IMR-90 (cell line): ENCODE measurements at regions not wholly inside any gene's neighbourhood (a gene's known extent, or its start where the extent isn't known, plus 50 kb on each side); places are given as distances from the start of the nearest gene placed in this dataset.

Source experiments
- ATAC-seq: fragments of 200-7000 bp; cut with Tn5 transposase; 2 replicates; pipeline ENCODE4 v1.9.1; 2020; ENCODE audit warnings: low read depth, mild to moderate bottlenecking, moderate library complexity
- BruUV-seq: library from RNA; stranded (reverse); fragments of 400-500 nt; replicated peaks from 2 replicates; lab custom pipeline; 2021; lab: Mats Ljungman, UMichigan
- CTCF ChIA-PET: fragments of 300-600 bp; formaldehyde crosslinking; extraction: SDS; loops from one replicate; lab custom pipeline; 2021; ENCODE audit warnings: antibody characterized with exemption; lab: Yijun Ruan, JAX
- POLR2A ChIA-PET: fragments of 300-600 bp; sonication (Branson Sonifier 250); formaldehyde crosslinking; loops from one replicate; lab custom pipeline; 2022; ENCODE audit warnings: antibody characterized with exemption; ENCODE audit not compliant: unreplicated experiment; lab: Charles Lee
- DNase-seq: peaks from one replicate; pipeline ENCODE4 v3.0.0; 2013
- H2AFZ ChIP-seq: replicated peaks from 2 replicates; pipeline ENCODE3; 2013; ENCODE audit warnings: low read length, mild to moderate bottlenecking; ENCODE audit not compliant: poor library complexity
- H2AK5ac ChIP-seq: 2 replicates; pipeline ENCODE4 v1.6.1; 2013; ENCODE audit warnings: low read depth, low read length, inconsistent platforms
- H2AK9ac ChIP-seq: replicated peaks from 2 replicates; pipeline ENCODE3; 2013; ENCODE audit warnings: mild to moderate bottlenecking, low read depth, low read length, moderate library complexity; ENCODE audit not compliant: poor library complexity
- H2BK120ac ChIP-seq: 2 replicates; pipeline ENCODE4 v1.6.1; 2013; ENCODE audit warnings: low read depth, low read length, inconsistent platforms
- H2BK15ac ChIP-seq: 3 replicates; pipeline ENCODE4 v1.6.1; 2013; ENCODE audit warnings: low read depth, low read length, inconsistent platforms
- H2BK20ac ChIP-seq: 2 replicates; pipeline ENCODE4 v1.6.1; 2013; ENCODE audit warnings: low read depth, mild to moderate bottlenecking, inconsistent platforms, low read length, moderate library complexity
- H2BK5ac ChIP-seq: 2 replicates; pipeline ENCODE4 v1.6.1; 2013; ENCODE audit warnings: mild to moderate bottlenecking, low read depth, low read length, inconsistent platforms; ENCODE audit not compliant: poor library complexity, severe bottlenecking
- H3K14ac ChIP-seq: replicated peaks from 2 replicates; pipeline ENCODE4 v1.6.1; 2013; ENCODE audit warnings: low read depth, low read length, inconsistent platforms
- H3K18ac ChIP-seq: 2 replicates; pipeline ENCODE4 v1.6.1; 2013; ENCODE audit warnings: low read depth, low read length, control low read depth
- H3K23ac ChIP-seq: 2 replicates; pipeline ENCODE4 v1.6.1; 2013; ENCODE audit warnings: low read depth, low read length, inconsistent platforms
- H3K27ac ChIP-seq: 2 replicates; pipeline ENCODE4 v1.5.1; 2013; ENCODE audit warnings: mild to moderate bottlenecking, control low read depth, low read length; ENCODE audit not compliant: insufficient read depth
- H3K27me3 ChIP-seq: 2 replicates; pipeline ENCODE4 v1.6.1; 2013; ENCODE audit warnings: low read length; ENCODE audit not compliant: control insufficient read depth, insufficient read depth
- H3K36me3 ChIP-seq: 2 replicates; pipeline ENCODE4 v1.6.1; 2013; ENCODE audit warnings: low read length, mixed read lengths; ENCODE audit not compliant: control insufficient read depth, insufficient read depth
- H3K4ac ChIP-seq: 2 replicates; pipeline ENCODE4 v1.6.1; 2013; ENCODE audit warnings: low read depth, low read length, inconsistent platforms
- H3K4me1 ChIP-seq: 2 replicates; pipeline ENCODE4 v1.6.1; 2013; ENCODE audit warnings: low read length, mixed read lengths; ENCODE audit not compliant: control insufficient read depth, insufficient read depth
- H3K4me2 ChIP-seq: 2 replicates; pipeline ENCODE4 v1.6.1; 2013; ENCODE audit warnings: low read depth, mild to moderate bottlenecking, control low read depth, low read length, moderate library complexity
- H3K4me3 ChIP-seq: 2 replicates; pipeline ENCODE4 v1.5.1; 2013; ENCODE audit warnings: low read depth, mild to moderate bottlenecking, control low read depth, low read length, moderate library complexity; ENCODE audit not compliant: insufficient read depth
- H3K56ac ChIP-seq: 2 replicates; pipeline ENCODE4 v1.6.1; 2013; ENCODE audit warnings: low read length, inconsistent platforms; ENCODE audit not compliant: insufficient read depth; ENCODE audit errors: extremely low read depth
- H3K79me1 ChIP-seq, 2 experiments: 2 replicates each; pipeline ENCODE4 v1.6.1; 2013; ENCODE audit warnings: low read length in 2 of 2, inconsistent platforms in 1 of 2, low read depth in 1 of 2
- H3K9ac ChIP-seq: 2 replicates; pipeline ENCODE4 v1.6.1; 2013; ENCODE audit warnings: low read depth, low read length, control low read depth
- H3K9me1 ChIP-seq: 2 replicates; pipeline ENCODE4 v1.6.1; 2013; ENCODE audit warnings: low read length, inconsistent platforms; ENCODE audit not compliant: insufficient read depth
- H3K9me3 ChIP-seq: 2 replicates; pipeline ENCODE4 v1.6.1; 2013; ENCODE audit warnings: low read length; ENCODE audit not compliant: control insufficient read depth, insufficient read depth
- H4K20me1 ChIP-seq: 2 replicates; pipeline ENCODE4 v1.6.1; 2013; ENCODE audit warnings: low read length, inconsistent platforms; ENCODE audit not compliant: insufficient read depth
- H4K5ac ChIP-seq: 2 replicates; pipeline ENCODE4 v1.6.1; 2013; ENCODE audit warnings: mild to moderate bottlenecking, low read depth, low read length, control low read depth
- H4K8ac ChIP-seq, 2 experiments: 2 replicates each; pipeline ENCODE4 v1.6.1; 2013; ENCODE audit warnings: low read depth in 2 of 2, low read length in 2 of 2, control low read depth in 1 of 2, inconsistent platforms in 1 of 2
- H4K91ac ChIP-seq: 2 replicates; pipeline ENCODE4 v1.6.1; 2013; ENCODE audit warnings: low read depth, low read length, inconsistent platforms; ENCODE audit not compliant: insufficient read depth
- BHLHE40 ChIP-seq: fragments of 150-350 bp; IDR thresholded peaks from 2 replicates; pipeline ENCODE4 v1.6.1; 2016; ENCODE audit warnings: mild to moderate bottlenecking, low read depth, low read length
- CEBPB ChIP-seq: IDR thresholded peaks from 2 replicates; pipeline ENCODE4 v1.6.1; 2012; ENCODE audit warnings: low read depth, low read length, improper control_type of control experiment
- CHD1 ChIP-seq: IDR thresholded peaks from 2 replicates; pipeline ENCODE4 v1.6.1; 2012; ENCODE audit warnings: low read depth, low read length, improper control_type of control experiment
- CTCF ChIP-seq: conservative IDR thresholded peaks from 2 replicates; pipeline ENCODE4 v1.5.1; 2012; ENCODE audit warnings: mild to moderate bottlenecking, low read depth, low read length, improper control_type of control experiment
- ELK1 ChIP-seq: fragments of 150-350 bp; IDR thresholded peaks from 2 replicates; pipeline ENCODE4 v1.6.1; 2016; ENCODE audit warnings: low read depth, mild to moderate bottlenecking, low read length, moderate library complexity, borderline replicate concordance
- FOS ChIP-seq: fragments of 150-350 bp; IDR thresholded peaks from 2 replicates; pipeline ENCODE4 v1.6.1; 2016; ENCODE audit warnings: low read depth, low read length
- MAFK ChIP-seq: IDR thresholded peaks from 2 replicates; pipeline ENCODE4 v1.6.1; 2012; ENCODE audit warnings: low read depth, low read length, improper control_type of control experiment
- MAZ ChIP-seq: IDR thresholded peaks from 2 replicates; pipeline ENCODE4 v1.6.1; 2012; ENCODE audit warnings: low read depth, mild to moderate bottlenecking, low read length, improper control_type of control experiment, moderate library complexity, borderline replicate concordance
- MXI1 ChIP-seq: IDR thresholded peaks from 2 replicates; pipeline ENCODE4 v1.6.1; 2012; ENCODE audit warnings: low read depth, mild to moderate bottlenecking, low read length, moderate library complexity, borderline replicate concordance
- NFE2L2 ChIP-seq: fragments of 150-350 bp; IDR thresholded peaks from 2 replicates; pipeline ENCODE4 v1.6.1; 2016; ENCODE audit warnings: low read depth, mild to moderate bottlenecking, low read length
- POLR2A ChIP-seq: IDR thresholded peaks from 2 replicates; pipeline ENCODE4 v1.6.1; 2012; ENCODE audit warnings: mild to moderate bottlenecking, low read depth, low read length
- RAD21 ChIP-seq: IDR thresholded peaks from 2 replicates; pipeline ENCODE4 v1.6.1; 2012; ENCODE audit warnings: low read length, improper control_type of control experiment
- RCOR1 ChIP-seq: IDR thresholded peaks from 2 replicates; pipeline ENCODE4 v1.6.1; 2012; ENCODE audit warnings: mild to moderate bottlenecking, low read length, improper control_type of control experiment; ENCODE audit not compliant: insufficient replicate concordance
- RFX5 ChIP-seq: IDR thresholded peaks from 2 replicates; pipeline ENCODE4 v1.8.0; 2012; ENCODE audit warnings: low read depth, mild to moderate bottlenecking, low read length, moderate library complexity
- SMC3 ChIP-seq: fragments of 150-350 bp; IDR thresholded peaks from 2 replicates; pipeline ENCODE4 v1.6.1; 2016; ENCODE audit warnings: low read depth, mild to moderate bottlenecking, antibody characterized with exemption, low read length, moderate library complexity
- USF2 ChIP-seq: fragments of 150-350 bp; IDR thresholded peaks from 2 replicates; pipeline ENCODE4 v1.6.1; 2017; ENCODE audit warnings: mild to moderate bottlenecking, antibody characterized with exemption, low read length, low read depth
- WGBS, 2 experiments: methylation state at CpG; one replicate each; pipeline versions ENCODE4 v1.1.5 to v1.1.7; 2013; ENCODE audit warnings: missing lambda C conversion rate in 2 of 2; ENCODE audit not compliant: insufficient read length in 1 of 2; ENCODE audit errors: extremely low coverage in 2 of 2; 5-methylcytosine and 5-hydroxymethylcytosine counted together
- dilution Hi-C: fragments of 300-500 bp; cut with HindIII; formaldehyde crosslinking; loops from one replicate; pipeline ENCODE4 v1.14.3; 2018; ENCODE audit warnings: low sequenced_read_pairs; ENCODE audit not compliant: unreplicated experiment
- in situ Hi-C: fragments of 300-500 bp; cut with MboI; formaldehyde crosslinking; loops from 3 replicates; pipeline ENCODE4 v1.14.3; 2019; ENCODE audit warnings: low sequenced_read_pairs, inconsistent platforms, mixed read lengths
- intact Hi-C: fragments of 100-400 bp; cut with micrococcal nuclease; formaldehyde crosslinking; loops from 2 replicates; pipeline ENCODE4 v1.10.0; 2022

- no peaks in the 10 kb centered on the region for H4K20me1 ChIP-seq
- H2AK5ac ChIP-seq, result no peak overlapping the region
- DNase-seq (no peak), ATAC-seq (no peak)
- H2BK5ac ChIP-seq, result no peak overlapping the region
- TF ChIP-seq BHLHE40 (no peak), CHD1 (no peak), NFE2L2 (no peak), CEBPB (no peak), MAFK (no peak), RAD21 (no peak), FOS (no peak), RFX5 (no peak), CTCF (no peak), ELK1 (no peak), MXI1 (no peak), POLR2A (no peak), SMC3 (no peak), RCOR1 (no peak), MAZ (no peak), USF2 (no peak)
- no peak overlapping the region for H3K14ac ChIP-seq
- POLR2A ChIA-PET, result no interaction called here
- H3K27me3 ChIP-seq, result no peaks in the 10 kb centered on the region
- peaks cover 5% of the 10 kb centered on the region for H3K9me3 ChIP-seq
- no peak overlapping the region for H3K4ac ChIP-seq
- no CpG with 5 or more reads among the region's 2 CpGs for WGBS, 2 experiments
- no peak overlapping the region for H4K8ac ChIP-seq
- H4K5ac ChIP-seq, result no peak overlapping the region
- no peak overlapping the region for H3K4me3 ChIP-seq
- no peak overlapping the region for H3K18ac ChIP-seq
- no TSS peak for BruUV-seq
- H4K91ac ChIP-seq, result no peak overlapping the region
- no peak overlapping the region for H2AFZ ChIP-seq
- H2BK15ac ChIP-seq, result no peak overlapping the region
- CTCF ChIA-PET, result no interaction called here
- dilution Hi-C loops, result no loop called here
- no peak overlapping the region for H2BK20ac ChIP-seq
- no peak overlapping the region for H3K4me2 ChIP-seq
- H3K36me3 ChIP-seq, result no peaks in the 10 kb centered on the region
- no peaks in the 10 kb centered on the region for H3K4me1 ChIP-seq
- in situ Hi-C loops, result no loop called here
- no peak overlapping the region for H3K23ac ChIP-seq
- no peaks in the 10 kb centered on the region for H3K9me1 ChIP-seq
- no peak overlapping the region for H3K9ac ChIP-seq
- intact Hi-C loops, result no loop called here
- no peak overlapping the region for H3K27ac ChIP-seq
- H3K56ac ChIP-seq, result no peak overlapping the region
- H2BK120ac ChIP-seq, result no peak overlapping the region
- H2AK9ac ChIP-seq, result no peak overlapping the region
- no peaks in the 10 kb centered on the region for H3K79me1 ChIP-seq
These were observed 384.2 kb upstream of the ZNF462 start for GRCh38 chr9:106478727-106479126.
